NCI-H1694 (cell line): ENCODE measurements at regions not wholly inside any gene's neighbourhood (a gene's known extent, or its start where the extent isn't known, plus 50 kb on each side); places are given as distances from the start of the nearest gene placed in this dataset.
"Not testable (repeated sequence)": the region's sequence is repeated elsewhere in the genome, so short reads cannot be mapped to it uniquely, and the experiment has no call there.

Source experiments
- DNase-seq: peaks from one replicate; lab custom pipeline; 2025; lab: John Stamatoyannopoulos, UW

- no peak for DNase-seq
Measured at GRCh38 chr4:18458465-18458864, 436.9 kb upstream of the LCORL start.

- no peak for DNase-seq
Measured at GRCh38 chr4:18454349-18454748, 432.8 kb upstream of the LCORL start.

- DNase-seq, result no peak
Measured at GRCh38 chr4:18445110-18445509, 423.6 kb upstream of the LCORL start.

GRCh38 chr4:18444206-18444605 lies 422.7 kb upstream of the LCORL start:
- no peak for DNase-seq

- no peak for DNase-seq
Measured at GRCh38 chr4:18442957-18443356, 421.4 kb upstream of the LCORL start.

GRCh38 chr4:18441676-18442075 lies 420.1 kb upstream of the LCORL start:
- DNase-seq, result no peak

- DNase-seq, result no peak
Measured at GRCh38 chr4:18441203-18441590, 419.6 kb upstream of the LCORL start.

- DNase-seq, result no peak
Measured at GRCh38 chr4:18440527-18441202, 419.1 kb upstream of the LCORL start.

GRCh38 chr4:18439311-18439710 lies 417.8 kb upstream of the LCORL start:
- no peak for DNase-seq

- no peak for DNase-seq
Measured at GRCh38 chr4:18435781-18436180, 414.2 kb upstream of the LCORL start.

GRCh38 chr4:18422685-18423084 lies 401.1 kb upstream of the LCORL start:
- DNase-seq, result no peak

- DNase-seq, result no peak
Measured at GRCh38 chr4:18421519-18421918, 400.0 kb upstream of the LCORL start.

- no peak for DNase-seq
Measured at GRCh38 chr4:18419780-18420179, 398.2 kb upstream of the LCORL start.

GRCh38 chr4:18418195-18418898 lies 396.8 kb upstream of the LCORL start:
- not testable (repeated sequence) for DNase-seq

GRCh38 chr4:18417651-18418050 lies 396.1 kb upstream of the LCORL start:
- not testable (repeated sequence) for DNase-seq

- DNase-seq, result no peak
Measured at GRCh38 chr4:18406264-18406663, 384.7 kb upstream of the LCORL start.

GRCh38 chr4:18405054-18405453 lies 383.5 kb upstream of the LCORL start:
- DNase-seq, result no peak

- no peak for DNase-seq
Measured at GRCh38 chr4:18404642-18405041, 383.1 kb upstream of the LCORL start.

GRCh38 chr4:18403327-18403726 lies 381.8 kb upstream of the LCORL start:
- no peak for DNase-seq

GRCh38 chr4:18401868-18402267 lies 380.3 kb upstream of the LCORL start:
- DNase-seq, result no peak

- no peak for DNase-seq
Measured at GRCh38 chr4:18401425-18401824, 379.9 kb upstream of the LCORL start.

GRCh38 chr4:18398661-18399060 lies 377.1 kb upstream of the LCORL start:
- DNase-seq, result no peak

- DNase-seq, result no peak
Measured at GRCh38 chr4:18397681-18398390, 376.3 kb upstream of the LCORL start.
